SK-N-DZ (cell line): ENCODE measurements at regions not wholly inside any gene's neighbourhood (a gene's known extent, or its start where the extent isn't known, plus 50 kb on each side); places are given as distances from the start of the nearest gene placed in this dataset.

ENCODE experiments used
- DNase-seq: peaks from one replicate; pipeline ENCODE4 v3.0.0-alpha.2; 2015; ENCODE audit warnings: low spot score

DNA sequence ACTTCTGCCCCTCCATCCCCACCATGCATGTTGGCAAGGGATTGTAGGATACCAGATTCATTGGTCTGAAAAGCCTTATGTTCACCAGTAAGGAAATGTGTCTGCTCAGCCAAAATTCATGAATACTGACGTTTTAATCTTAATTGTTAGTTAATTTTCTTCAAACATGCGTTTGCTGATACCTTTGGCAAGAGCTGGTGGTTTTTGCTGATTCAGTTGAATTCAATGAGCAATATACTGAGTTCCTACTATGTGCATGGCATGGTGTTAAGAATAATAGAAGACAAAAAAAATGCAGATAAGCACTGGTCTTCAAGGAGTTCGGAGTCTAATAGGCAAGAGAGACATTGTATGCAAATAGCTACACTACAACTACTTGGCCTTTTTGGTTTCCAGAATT is 811.6 kb downstream of the BCL11A start:
- no peak for DNase-seq

DNA sequence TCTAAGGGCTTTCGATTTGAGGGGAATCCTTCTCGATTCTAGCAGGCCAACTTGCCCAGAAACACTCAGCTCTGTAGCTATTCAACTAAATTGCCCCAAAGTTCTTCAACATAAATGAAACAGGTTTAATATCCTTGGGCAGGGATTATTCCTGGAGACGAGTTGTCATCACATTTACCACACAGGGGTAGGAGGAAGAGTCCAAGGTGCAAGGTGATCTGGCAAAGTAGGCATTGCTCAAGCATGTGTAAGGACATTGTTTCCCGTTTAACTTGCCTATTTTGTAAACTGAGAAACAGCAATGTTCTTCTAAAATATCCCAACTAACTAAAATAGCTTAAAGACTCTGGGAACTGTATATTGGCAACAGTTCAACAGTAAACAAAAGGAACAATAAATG is 814.3 kb downstream of the BCL11A start:
- DNase-seq: no peak

DNA sequence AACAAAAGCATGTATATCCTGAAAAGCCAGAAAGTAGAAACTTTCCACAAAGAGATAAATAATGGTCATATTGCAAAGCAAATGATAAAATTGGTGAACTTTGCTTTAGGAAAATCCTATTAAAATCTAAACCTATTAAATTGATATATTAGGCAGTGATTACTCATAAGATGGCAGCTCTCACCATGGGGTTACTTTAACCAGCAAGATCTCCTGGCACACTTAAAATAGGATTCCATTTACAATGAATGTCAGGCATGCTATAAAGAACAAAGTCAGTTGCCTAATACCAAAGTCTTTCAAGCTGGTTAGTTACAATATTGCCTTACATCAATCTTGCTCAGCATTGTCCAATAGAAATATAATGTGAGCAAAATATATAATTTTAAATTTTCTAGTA is 816.2 kb downstream of the BCL11A start:
- no peak for DNase-seq

DNA sequence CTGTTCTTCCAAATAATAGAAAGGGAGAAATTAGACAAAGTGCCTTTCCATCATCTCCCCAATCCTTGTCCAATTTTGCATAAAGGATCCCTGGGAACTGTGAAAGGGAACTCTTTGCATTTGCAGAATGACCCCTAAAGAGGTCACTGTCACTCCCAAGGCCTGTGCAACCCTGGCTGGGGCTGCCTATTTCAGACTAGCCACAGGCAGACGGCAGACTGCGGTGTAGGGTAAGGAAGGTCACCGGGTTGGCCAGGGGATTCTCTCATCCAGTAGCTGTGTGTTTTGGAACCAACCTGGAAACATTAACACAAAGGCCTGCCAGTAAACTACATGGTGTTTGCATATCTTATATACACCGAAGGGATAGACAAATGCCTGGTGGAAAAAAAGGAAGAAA is 818.7 kb downstream of the BCL11A start:
- no peak for DNase-seq

GRCh38 chr2:59733970-59734369 is 819.5 kb downstream of the BCL11A start:
- DNase-seq: no peak

- DNase-seq: no peak
Observed at GRCh38 chr2:59733567-59733930, 819.9 kb downstream of the BCL11A start.

DNA sequence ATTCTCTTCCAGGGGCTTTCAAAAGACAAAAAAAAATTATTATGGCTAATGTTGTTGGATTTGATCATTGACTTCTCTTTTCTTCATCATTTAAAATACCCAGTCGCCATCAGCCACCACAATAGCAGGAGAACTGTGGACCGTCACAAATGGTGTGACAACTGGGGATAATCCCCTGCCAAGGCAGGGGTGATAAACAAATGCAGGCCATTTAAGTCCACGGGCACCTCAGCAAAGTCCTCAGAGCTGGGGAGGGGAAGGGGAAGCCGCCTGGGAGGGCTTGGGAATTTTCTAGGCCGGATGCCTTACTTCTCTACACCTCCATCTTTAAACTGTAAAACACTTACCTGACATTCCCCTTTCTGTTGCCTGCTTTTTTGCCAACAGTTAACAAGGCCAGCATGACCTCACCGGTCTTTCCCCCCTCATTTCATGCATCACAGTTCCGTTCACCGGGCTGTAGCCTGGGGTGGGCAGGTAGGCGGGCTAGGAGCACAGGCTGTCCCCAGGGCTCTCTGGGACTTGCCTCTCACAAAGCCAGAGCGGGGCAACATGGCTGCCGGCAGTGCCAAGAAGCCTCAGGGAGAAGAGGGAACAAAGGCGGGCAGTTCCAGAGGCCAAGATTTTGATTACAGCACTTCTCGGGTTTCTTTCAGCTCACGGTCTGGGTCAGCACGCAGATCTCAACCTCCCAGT is 820.4 kb downstream of the BCL11A start:
- DNase-seq: no peak

DNA sequence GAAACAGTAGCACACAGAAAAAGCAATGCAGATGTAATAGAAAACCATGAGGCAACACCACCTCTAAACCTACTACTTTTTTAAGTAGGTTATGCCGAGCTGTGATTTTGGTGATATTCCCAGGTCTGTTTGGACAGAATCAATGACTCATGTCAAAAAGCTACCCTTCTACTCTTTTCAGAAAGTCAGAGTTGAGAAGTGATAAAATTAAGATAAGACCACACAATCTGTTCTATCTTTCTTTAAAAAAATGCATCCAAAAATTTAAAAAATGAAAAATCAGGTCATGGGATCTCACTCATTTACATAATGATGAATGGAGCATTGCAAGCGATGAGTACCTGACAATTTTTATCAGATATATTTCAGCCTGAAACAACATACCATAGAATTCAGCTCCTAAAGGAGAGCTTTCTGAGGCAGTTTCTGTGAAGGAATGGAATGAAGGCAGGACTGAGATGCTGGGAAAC is 826.3 kb downstream of the BCL11A start:
- no peak for DNase-seq

- DNase-seq: no peak
Observed at GRCh38 chr2:59726228-59727120, 827.0 kb downstream of the BCL11A start.

GRCh38 chr2:59724746-59725145 is 828.7 kb downstream of the BCL11A start:
- DNase-seq: no peak

- DNase-seq: no peak
Observed at GRCh38 chr2:59720296-59720866, 833.1 kb downstream of the BCL11A start.

DNA sequence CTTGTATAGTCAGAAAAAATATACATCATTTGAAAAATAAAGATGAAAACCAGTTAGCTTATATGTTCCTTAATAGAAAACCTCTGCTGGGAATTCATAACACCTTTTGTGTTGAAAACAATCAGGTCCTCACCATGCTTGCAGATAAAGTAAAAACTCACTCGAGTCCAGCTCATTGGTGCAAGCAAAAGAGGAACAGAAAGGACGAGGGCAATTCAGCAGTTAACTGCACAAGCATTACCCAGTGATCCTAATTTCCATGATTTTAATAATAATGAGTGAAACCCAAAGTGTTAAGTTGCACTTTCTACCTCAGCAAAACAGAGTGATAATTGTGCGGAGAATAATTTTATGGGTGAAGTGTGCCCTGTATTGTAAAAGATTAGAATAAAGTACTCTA is 839.9 kb downstream of the BCL11A start:
- no peak for DNase-seq

DNA sequence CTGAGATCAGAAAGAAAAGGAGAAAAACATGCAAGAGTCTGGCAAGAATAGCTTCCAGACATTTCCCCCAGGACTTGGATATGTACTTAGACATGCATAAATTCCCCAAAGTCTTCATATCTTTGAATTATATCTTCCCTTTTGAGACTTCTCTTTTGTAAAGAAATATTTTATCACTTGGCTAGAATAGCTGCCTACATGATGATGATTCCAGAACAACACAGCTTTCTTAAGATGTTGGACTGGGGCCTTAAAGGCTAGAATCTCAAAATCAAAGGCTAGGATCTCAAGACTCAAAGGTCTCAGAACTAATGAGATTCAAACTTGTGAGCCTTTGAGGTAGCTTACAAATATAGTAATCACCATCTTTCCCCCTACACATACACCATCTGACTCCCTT is 842.3 kb downstream of the BCL11A start:
- DNase-seq: no peak

DNA sequence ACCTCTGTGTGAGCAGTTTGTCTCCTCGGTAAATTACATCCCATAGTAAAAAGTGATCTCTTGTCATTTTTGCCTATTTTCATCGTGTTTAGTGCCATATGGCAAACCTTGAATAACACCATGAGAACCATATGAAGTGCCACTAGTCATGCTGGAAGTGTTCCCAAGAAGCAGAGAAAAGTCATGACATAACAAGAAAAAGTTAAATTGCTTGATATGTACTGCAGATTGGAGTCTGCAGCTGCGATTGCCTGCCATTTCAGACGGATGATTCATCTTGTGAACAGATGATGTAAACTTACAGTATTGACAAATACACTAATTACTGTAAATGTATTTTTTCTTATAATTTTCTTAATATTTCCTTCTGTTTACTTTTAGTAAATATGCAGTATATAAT is 846.7 kb downstream of the BCL11A start:
- DNase-seq: no peak

GRCh38 chr2:59703796-59704195 is 849.7 kb downstream of the BCL11A start:
- DNase-seq: no peak

DNA sequence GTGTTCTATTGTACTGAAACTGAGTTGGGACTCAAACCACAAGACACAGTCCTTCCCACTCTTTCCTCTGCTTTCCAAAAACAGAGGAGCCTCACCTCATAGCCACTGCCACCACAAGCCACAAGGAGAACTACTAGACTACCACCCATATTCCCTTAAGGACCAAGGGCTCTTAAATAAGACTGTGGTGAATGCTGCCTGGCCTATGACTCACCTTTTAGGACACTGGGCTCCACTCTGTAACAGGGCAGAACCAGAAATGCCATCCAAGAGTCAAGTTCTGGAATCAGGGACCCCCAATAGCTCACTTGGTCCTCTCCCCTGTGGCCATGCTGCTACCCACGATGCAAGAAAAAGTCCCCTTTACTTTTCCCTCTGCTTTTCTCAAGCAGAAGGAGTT is 851.4 kb downstream of the BCL11A start:
- DNase-seq: no peak

DNA sequence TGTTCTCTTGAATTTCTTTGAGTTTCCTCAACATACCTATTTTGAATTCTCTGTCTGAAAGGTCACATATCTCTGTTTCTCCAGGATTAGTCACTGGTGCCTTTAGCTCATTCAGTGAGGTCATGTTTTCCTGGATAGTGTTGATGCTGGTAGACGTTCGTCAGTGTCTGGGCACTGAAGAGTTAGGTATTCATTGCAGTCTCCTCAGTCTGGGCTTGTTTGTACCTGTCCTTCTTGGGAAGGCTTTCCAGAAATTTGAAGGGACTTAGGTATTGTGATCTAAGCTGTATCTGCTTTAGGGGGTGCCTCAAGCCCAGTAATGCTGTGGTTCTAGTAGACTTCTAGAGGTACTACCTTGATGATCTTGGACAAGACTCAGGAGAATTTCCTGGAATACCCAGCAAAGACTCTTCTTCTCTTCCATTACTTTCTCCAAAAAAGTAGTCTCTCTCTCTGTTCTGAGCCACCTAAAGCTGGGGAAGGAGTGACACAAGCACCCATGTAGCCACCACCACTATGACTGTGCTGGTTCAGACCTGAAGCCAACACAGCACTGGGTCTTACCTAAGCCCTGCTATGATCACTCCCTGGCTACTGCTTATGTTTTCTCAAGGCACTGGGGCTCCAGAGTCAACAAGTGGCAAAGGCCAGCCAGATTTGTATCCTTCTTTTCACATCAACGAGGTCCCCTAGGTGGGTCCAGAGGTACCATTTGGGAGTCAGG is 852.0 kb downstream of the BCL11A start:
- no peak for DNase-seq

GRCh38 chr2:59694176-59694575 is 859.3 kb downstream of the BCL11A start:
- no peak for DNase-seq

DNA sequence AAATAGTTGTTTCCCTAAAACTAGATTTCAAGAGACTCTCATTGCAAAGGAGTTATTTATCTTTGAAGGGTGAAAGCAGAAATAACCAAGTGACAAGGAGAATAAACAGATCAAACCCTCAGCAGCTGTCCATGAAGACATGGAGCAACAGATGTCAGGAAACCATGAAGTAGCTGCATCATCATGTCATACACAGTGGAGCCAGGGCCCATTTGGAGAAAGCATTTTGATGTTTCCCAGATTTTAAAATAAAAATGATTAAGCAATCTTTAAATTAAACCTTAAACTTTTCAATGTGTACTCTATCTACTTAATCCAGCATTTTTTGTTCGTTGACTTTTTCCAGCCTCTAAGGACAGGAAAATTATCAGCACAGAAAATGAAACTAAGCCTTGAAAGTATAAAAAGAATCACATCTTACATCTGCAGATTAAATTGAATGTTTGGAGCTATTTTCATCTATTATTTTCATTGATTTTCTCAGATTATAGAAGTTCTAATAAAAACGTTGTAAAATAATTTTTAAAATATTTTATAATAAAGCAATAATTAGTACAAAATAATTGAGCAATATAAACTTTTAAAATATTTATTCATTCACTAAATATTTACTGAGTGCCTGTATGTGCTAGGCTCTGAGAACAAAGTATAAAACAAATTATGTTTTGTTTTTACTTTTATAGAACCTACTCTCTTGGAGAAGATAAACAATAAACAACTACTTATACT is 860.1 kb downstream of the BCL11A start:
- no peak for DNase-seq

- DNase-seq: no peak
Observed at GRCh38 chr2:59691518-59692190, 861.8 kb downstream of the BCL11A start.

GRCh38 chr2:59690849-59691248 is 862.6 kb downstream of the BCL11A start:
- no peak for DNase-seq
